ENCODE measurements at regions not wholly inside any gene's neighbourhood (a gene's known extent, or its start where the extent isn't known, plus 50 kb on each side); places are given as distances from the start of the nearest gene placed in this dataset.

GRCh38 chr2:216320852-216321251, 51.4 kb downstream of the MARCHF4 start:
- peak; percentile 41 for DNase-seq (ENCODE audit: low read depth)

GRCh38 chr2:216319771-216320170, 52.5 kb downstream of the MARCHF4 start:
- no peak for DNase-seq (ENCODE audit: low read depth)

GRCh38 chr2:216318521-216318874, 53.8 kb downstream of the MARCHF4 start:
- no peak for DNase-seq (ENCODE audit: low read depth)

GRCh38 chr2:216317831-216318520, 54.3 kb downstream of the MARCHF4 start:
- no peak for DNase-seq (ENCODE audit: low read depth)

- DNase-seq (ENCODE audit: low read depth), result peak; percentile 49
These were observed 55.5 kb downstream of the MARCHF4 start for GRCh38 chr2:216316743-216317142.

GRCh38 chr2:216315802-216316603, 56.3 kb downstream of the MARCHF4 start:
- peak; percentile 33 for DNase-seq (ENCODE audit: low read depth)

GRCh38 chr2:216312441-216312840, 59.8 kb downstream of the MARCHF4 start:
- no peak for DNase-seq (ENCODE audit: low read depth)

- peak; percentile 4 for DNase-seq (ENCODE audit: low read depth)
These were observed 63.7 kb downstream of the MARCHF4 start for GRCh38 chr2:216308576-216308975.

GRCh38 chr2:216307496-216307895, 64.8 kb downstream of the MARCHF4 start:
- no peak for DNase-seq (ENCODE audit: low read depth)

- DNase-seq (ENCODE audit: low read depth), result no peak
These were observed 65.4 kb downstream of the MARCHF4 start for GRCh38 chr2:216306868-216307267.

GRCh38 chr2:216305574-216305973, 66.7 kb downstream of the MARCHF4 start:
- no peak for DNase-seq (ENCODE audit: low read depth)

- DNase-seq (ENCODE audit: low read depth), result peak; percentile 29
These were observed 69.2 kb downstream of the MARCHF4 start for GRCh38 chr2:216302981-216303676.

- no peak for DNase-seq (ENCODE audit: low read depth)
These were observed 71.4 kb downstream of the MARCHF4 start for GRCh38 chr2:216300906-216301305.

GRCh38 chr2:216299588-216299987, 72.7 kb downstream of the MARCHF4 start:
- DNase-seq (ENCODE audit: low read depth), result peak; percentile 7

- DNase-seq (ENCODE audit: low read depth), result peak; percentile 74
These were observed 73.4 kb downstream of the MARCHF4 start for GRCh38 chr2:216298719-216299495.

GRCh38 chr2:216296856-216297255, 75.4 kb downstream of the MARCHF4 start:
- no peak for DNase-seq (ENCODE audit: low read depth)

- DNase-seq (ENCODE audit: low read depth), result no peak
These were observed 78.0 kb downstream of the MARCHF4 start for GRCh38 chr2:216294305-216294704.

GRCh38 chr2:216293883-216294282, 78.4 kb downstream of the MARCHF4 start:
- no peak for DNase-seq (ENCODE audit: low read depth)

- DNase-seq (ENCODE audit: low read depth), result no peak
These were observed 79.4 kb downstream of the MARCHF4 start for GRCh38 chr2:216292886-216293301.

GRCh38 chr2:216292475-216292874, 79.8 kb downstream of the MARCHF4 start:
- DNase-seq (ENCODE audit: low read depth), result no peak

- DNase-seq (ENCODE audit: low read depth), result no peak
These were observed 82.8 kb downstream of the MARCHF4 start for GRCh38 chr2:216289470-216289869.

- no peak for DNase-seq (ENCODE audit: low read depth)
These were observed 85.0 kb downstream of the MARCHF4 start for GRCh38 chr2:216287251-216287650.
